ENCODE measurements at regions not wholly inside any gene's neighbourhood (a gene's known extent, or its start where the extent isn't known, plus 50 kb on each side); places are given as distances from the start of the nearest gene placed in this dataset.

DNA sequence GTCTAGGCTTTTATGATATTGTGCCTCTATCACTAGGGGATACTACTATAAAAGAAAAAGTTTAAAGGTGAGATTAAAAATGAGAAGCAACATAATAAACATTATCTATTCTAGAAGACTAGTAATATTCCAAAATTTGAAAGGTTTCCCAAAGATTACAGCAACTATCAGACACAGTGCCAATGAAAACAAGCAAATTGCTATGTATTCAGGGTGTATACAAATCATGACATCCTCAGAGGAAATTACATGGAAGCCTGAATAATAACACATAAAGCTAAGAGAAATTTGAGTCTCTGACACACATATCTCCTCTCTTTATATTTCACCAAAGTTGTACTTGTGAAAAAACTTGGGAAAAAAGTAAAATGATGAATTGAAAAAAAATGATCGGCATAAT is 327.0 kb downstream of the SEC23A start:
- CTCF ChIA-PET = no interaction called here
- H3K9me3 ChIP-seq (ENCODE audit: control insufficient read depth in 1 of 2, insufficient read depth in 1 of 2, low read depth in 1 of 2, low read length in 2 of 2) = no peaks in the 10 kb centered on the region
- no peak overlapping the region for H3K4me2 ChIP-seq (ENCODE audit: low read length)
- BruUV-seq (replicated peaks) = no TSS peak
- H3K36me3 ChIP-seq (ENCODE audit: control insufficient read depth in 1 of 2, insufficient read depth in 2 of 2, low read length in 2 of 2) = no peaks in the 10 kb centered on the region
- no peaks in the 10 kb centered on the region for H3K27me3 ChIP-seq (ENCODE audit: insufficient read depth, low read length)
- no peaks in the 10 kb centered on the region for H3K4me1 ChIP-seq (ENCODE audit: control insufficient read depth in 1 of 2, insufficient read depth in 2 of 2, low read length in 2 of 2)
- H3K9me2 ChIP-seq (ENCODE audit: insufficient read depth) = no peaks in the 10 kb centered on the region
- H3K9ac ChIP-seq (ENCODE audit: low read length) = no peak overlapping the region
- no peaks in the 10 kb centered on the region for H4K20me1 ChIP-seq (ENCODE audit: insufficient read depth)
- no peak overlapping the region for H3K27ac ChIP-seq (ENCODE audit: low read depth, low read length)
- no peak overlapping the region for H3K4me3 ChIP-seq (replicated peaks in 1 of 2; ENCODE audit: low read depth in 1 of 2, low read length in 2 of 2)
- no peak for TF ChIP-seq YY1 (IDR thresholded peaks at IDR 0.05; ENCODE audit: extremely low read depth, insufficient replicate concordance, low read depth, low read length)
- TF ChIP-seq SIN3A (IDR thresholded peaks at IDR 0.05; ENCODE audit: low read depth) = no peak
- TF ChIP-seq, protein P1, sequence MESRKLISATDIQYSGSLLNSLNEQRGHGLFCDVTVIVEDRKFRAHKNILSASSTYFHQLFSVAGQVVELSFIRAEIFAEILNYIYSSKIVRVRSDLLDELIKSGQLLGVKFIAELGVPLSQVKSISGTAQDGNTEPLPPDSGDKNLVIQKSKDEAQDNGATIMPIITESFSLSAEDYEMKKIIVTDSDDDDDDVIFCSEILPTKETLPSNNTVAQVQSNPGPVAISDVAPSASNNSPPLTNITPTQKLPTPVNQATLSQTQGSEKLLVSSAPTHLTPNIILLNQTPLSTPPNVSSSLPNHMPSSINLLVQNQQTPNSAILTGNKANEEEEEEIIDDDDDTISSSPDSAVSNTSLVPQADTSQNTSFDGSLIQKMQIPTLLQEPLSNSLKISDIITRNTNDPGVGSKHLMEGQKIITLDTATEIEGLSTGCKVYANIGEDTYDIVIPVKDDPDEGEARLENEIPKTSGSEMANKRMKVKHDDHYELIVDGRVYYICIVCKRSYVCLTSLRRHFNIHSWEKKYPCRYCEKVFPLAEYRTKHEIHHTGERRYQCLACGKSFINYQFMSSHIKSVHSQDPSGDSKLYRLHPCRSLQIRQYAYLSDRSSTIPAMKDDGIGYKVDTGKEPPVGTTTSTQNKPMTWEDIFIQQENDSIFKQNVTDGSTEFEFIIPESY (IDR thresholded peaks at IDR 0.05; ENCODE audit: extremely low read depth, insufficient replicate concordance, low read length) = no peak
- TF ChIP-seq SRF (IDR thresholded peaks at IDR 0.05; ENCODE audit: low read depth) = no peak
- TF ChIP-seq POLR2A (IDR thresholded peaks at IDR 0.05; ENCODE audit: borderline replicate concordance, extremely low read depth, insufficient read depth, insufficient read length) = no peak
- TF ChIP-seq EGR1 (IDR thresholded peaks at IDR 0.05; ENCODE audit: low read depth) = no peak
- TF ChIP-seq, protein P2, sequence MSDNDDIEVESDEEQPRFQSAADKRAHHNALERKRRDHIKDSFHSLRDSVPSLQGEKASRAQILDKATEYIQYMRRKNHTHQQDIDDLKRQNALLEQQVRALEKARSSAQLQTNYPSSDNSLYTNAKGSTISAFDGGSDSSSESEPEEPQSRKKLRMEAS (IDR thresholded peaks at IDR 0.05) = no peak
- TF ChIP-seq ZNF274 (IDR thresholded peaks at IDR 0.05; ENCODE audit: low read depth, low read length) = no peak
- TF ChIP-seq CEBPB (IDR thresholded peaks at IDR 0.05; ENCODE audit: low read depth) = no peak
- no peak for TF ChIP-seq EZH2 (IDR thresholded peaks at IDR 0.05)
- RAD21 ChIA-PET (ENCODE audit: low non-redundant PET in 1 of 2, low total read pairs in 2 of 2, uncharacterized antibody in 2 of 2, unreplicated experiment in 2 of 2) = no interaction called here
- DNase-seq (ENCODE audit: low read depth, low spot score) (no peak), ATAC-seq (no peak)
- H2AFZ ChIP-seq (ENCODE audit: low read depth, low read length, poor library complexity, severe bottlenecking) = no peak overlapping the region
- H3K79me2 ChIP-seq (ENCODE audit: insufficient read depth, low read length) = no peaks in the 10 kb centered on the region
- POLR2A ChIA-PET = no interaction called here
- intact Hi-C loops (cut with micrococcal nuclease) = no loop called here

Measured in HCT116 (cell line).